ENCODE measurements at regions not wholly inside any gene's neighbourhood (a gene's known extent, or its start where the extent isn't known, plus 50 kb on each side); places are given as distances from the start of the nearest gene placed in this dataset.

GRCh38 chr15:66862111-66862939 is 160.3 kb downstream of the SMAD6 start (continued):
- TF ChIP-seq CEBPZ (IDR thresholded peaks at IDR 0.05; ENCODE audit: low read depth, low read length) (no peak), SMAD5 (IDR thresholded peaks at IDR 0.05; ENCODE audit: low read depth) (no peak), WRNIP1 (IDR thresholded peaks at IDR 0.05; ENCODE audit: borderline replicate concordance, low read depth, low read length) (no peak), ZSCAN29 (IDR thresholded peaks at IDR 0.05) (no peak), HDAC2 (IDR thresholded peaks at IDR 0.05) (no peak), PAX5 (IDR thresholded peaks at IDR 0.05; ENCODE audit: borderline replicate concordance, low read depth, low read length) (no peak), SP1 (IDR thresholded peaks at IDR 0.05; ENCODE audit: low read depth, low read length) (no peak)

- Histone ChIP-seq H3K4me2 (ENCODE audit: control insufficient read depth, insufficient read depth) (no peak overlapping the region), H3K4me1 (ENCODE audit: control insufficient read depth, insufficient read depth, low read length) (peaks cover 14% of the 10 kb centered on the region), H3K36me3 (ENCODE audit: control insufficient read depth in 2 of 2, insufficient read depth in 2 of 2, low read length in 1 of 2) (no peaks in the 10 kb centered on the region), H2AFZ (ENCODE audit: control insufficient read depth, low read depth, low read length) (no peak overlapping the region), H3K27me3 (replicated peaks in 1 of 2; ENCODE audit: control insufficient read depth in 2 of 2, insufficient read depth in 2 of 2, low read length in 1 of 2) (no peaks in the 10 kb centered on the region; a peak in 1 of 4 replicates), H3K4me3 (no peak overlapping the region), H4K20me1 (ENCODE audit: control insufficient read depth, insufficient read depth) (no peaks in the 10 kb centered on the region), H3K9ac (ENCODE audit: control insufficient read depth, insufficient read depth, low read length) (no peak overlapping the region), H3K79me2 (ENCODE audit: control insufficient read depth, insufficient read depth, low read length) (no peaks in the 10 kb centered on the region), H3K9me3 (replicated peaks; ENCODE audit: control insufficient read depth, insufficient read depth, low read length) (no peaks in the 10 kb centered on the region), H3K27ac (ENCODE audit: control insufficient read depth, insufficient read depth) (no peak overlapping the region)
- ChIA-PET CTCF (interaction anchor here (0.6 to 3.1 kb wide), 4 partner anchors 11 to 522 kb away, joined by 3 to 28 read pairs (median 3); no protein-coding TSS in a partner anchor), POLR2A (no interaction called here), RAD21 (ENCODE audit: unreplicated experiment) (no interaction called here), SMC1A (ENCODE audit: uncharacterized antibody, unreplicated experiment) (no interaction called here)
- FAIRE-seq (peak; percentile 87), DNase-seq (ENCODE audit: low read depth, low spot score) (peak; percentile 33), ATAC-seq (peak; percentile 95)
- WGBS (ENCODE audit: insufficient coverage, insufficient replicate concordance, low lambda C conversion rate, missing lambda C conversion rate) = 1% methylated on average over 9 of the region's 9 CpGs
- in situ Hi-C loops (cut with MboI) = no loop called here
- intact Hi-C loops (cut with micrococcal nuclease; ENCODE audit: unreplicated experiment) = no loop called here
- no TSS peak for BruUV-seq (replicated peaks)
- 0 out of 2 replicates have a peak, but pooled peaks have one; percentile 37 for TF ChIP-seq YY1 (IDR thresholded peaks at IDR 0.05; ENCODE audit: low read depth, low read length)
- TF ChIP-seq POU2F2 (IDR thresholded peaks at IDR 0.05; ENCODE audit: borderline replicate concordance, low read depth, low read length) = 0 out of 3 replicates have a peak, but pooled peaks have one; percentile 50
- no peak for TF ChIP-seq PML (IDR thresholded peaks at IDR 0.05; ENCODE audit: low read length)
- TF ChIP-seq STAT3 (IDR thresholded peaks at IDR 0.05; ENCODE audit: low read depth, low read length) = no peak
- peak; percentile 87 to 98 (median 95) for TF ChIP-seq CTCF (IDR thresholded peaks at IDR 0.05 in 2 of 3, conservative IDR thresholded peaks at IDR 0.05 in 1 of 3; ENCODE audit: control insufficient read depth in 2 of 3, extremely low read depth in 1 of 3, insufficient read depth in 1 of 3, low read depth in 3 of 3, low read length in 3 of 3)
- TF ChIP-seq SP1 (IDR thresholded peaks at IDR 0.05; ENCODE audit: low read depth, low read length) = peak; percentile 15
- peak in 1 of 2 experiments; percentile 40; a peak in 1 of 4 replicates for TF ChIP-seq BHLHE40 (IDR thresholded peaks at IDR 0.05; ENCODE audit: borderline replicate concordance in 1 of 2, low read depth in 2 of 2, low read length in 1 of 2)
- peak; percentile 46 for TF ChIP-seq PBX3 (IDR thresholded peaks at IDR 0.05; ENCODE audit: insufficient replicate concordance, low read depth, low read length)
- peak; percentile 30; the same call in 1 of the 2 replicates for TF ChIP-seq PAX5 (IDR thresholded peaks at IDR 0.05; ENCODE audit: borderline replicate concordance, low read depth, low read length)
- TF ChIP-seq SMC3 (IDR thresholded peaks at IDR 0.05; ENCODE audit: borderline replicate concordance, low read length) = peak; percentile 61
- TF ChIP-seq RAD21 (IDR thresholded peaks at IDR 0.05; ENCODE audit: insufficient read depth, low read depth, low read length) = peak; percentile 57
These were observed 160.9 kb downstream of the SMAD6 start for GRCh38 chr15:66862940-66863335.
